NCI-H1092 treated with DMSO at 0.1 percent for 48 hours (cell line): ENCODE measurements at regions not wholly inside any gene's neighbourhood (a gene's known extent, or its start where the extent isn't known, plus 50 kb on each side); places are given as distances from the start of the nearest gene placed in this dataset.
"Not testable (repeated sequence)": the region's sequence is repeated elsewhere in the genome, so short reads cannot be mapped to it uniquely, and the experiment has no call there.

Source experiments
- DNase-seq: peaks from one replicate; lab custom pipeline; 2025; lab: John Stamatoyannopoulos, UW

GRCh38 chr14:105694961-105695360 lies 168.6 kb downstream of the TMEM121 start:
- no peak for DNase-seq

GRCh38 chr14:105696388-105696787 lies 170.0 kb downstream of the TMEM121 start:
- DNase-seq: not testable (repeated sequence)

GRCh38 chr14:105697414-105697813 lies 171.0 kb downstream of the TMEM121 start:
- not testable (repeated sequence) for DNase-seq

GRCh38 chr14:105697955-105698354 lies 171.6 kb downstream of the TMEM121 start:
- not testable (repeated sequence) for DNase-seq

- DNase-seq: not testable (repeated sequence)
Observed at GRCh38 chr14:105698940-105699556, 172.7 kb downstream of the TMEM121 start.

- not testable (repeated sequence) for DNase-seq
Observed at GRCh38 chr14:105699706-105700105, 173.3 kb downstream of the TMEM121 start.

GRCh38 chr14:105700146-105700545 lies 173.8 kb downstream of the TMEM121 start:
- DNase-seq: not testable (repeated sequence)

- no peak for DNase-seq
Observed at GRCh38 chr14:105700622-105701288, 174.4 kb downstream of the TMEM121 start.

- no peak for DNase-seq
Observed at GRCh38 chr14:105701456-105702274, 175.3 kb downstream of the TMEM121 start.

- DNase-seq: no peak
Observed at GRCh38 chr14:105702275-105702817, 176.0 kb downstream of the TMEM121 start.

GRCh38 chr14:105703044-105703665 lies 176.8 kb downstream of the TMEM121 start:
- DNase-seq: not testable (repeated sequence)

- not testable (repeated sequence) for DNase-seq
Observed at GRCh38 chr14:105704091-105704490, 177.7 kb downstream of the TMEM121 start.

GRCh38 chr14:105704492-105704891 lies 178.1 kb downstream of the TMEM121 start:
- DNase-seq: not testable (repeated sequence)

- not testable (repeated sequence) for DNase-seq
Observed at GRCh38 chr14:105705512-105705861, 179.1 kb downstream of the TMEM121 start.

- not testable (repeated sequence) for DNase-seq
Observed at GRCh38 chr14:105705862-105706700, 179.7 kb downstream of the TMEM121 start.

GRCh38 chr14:105706701-105707019 lies 180.3 kb downstream of the TMEM121 start:
- DNase-seq: not testable (repeated sequence)

GRCh38 chr14:105707099-105707498 lies 180.7 kb downstream of the TMEM121 start:
- not testable (repeated sequence) for DNase-seq

- DNase-seq: not testable (repeated sequence)
Observed at GRCh38 chr14:105707723-105708151, 181.4 kb downstream of the TMEM121 start.

- DNase-seq: not testable (repeated sequence)
Observed at GRCh38 chr14:105708251-105709134, 182.1 kb downstream of the TMEM121 start.
